GM21717 (cell line): ENCODE measurements at regions not wholly inside any gene's neighbourhood (a gene's known extent, or its start where the extent isn't known, plus 50 kb on each side); places are given as distances from the start of the nearest gene placed in this dataset.
"Not testable (repeated sequence)": the region's sequence is repeated elsewhere in the genome, so short reads cannot be mapped to it uniquely, and the experiment has no call there.

Experiments
- ATAC-seq: cut with Tn5 transposase; IDR thresholded peaks from one replicate; pipeline ENCODE4 v1.9.1; 2021; ENCODE audit warnings: mild to moderate bottlenecking, moderate library complexity; ENCODE audit not compliant: unreplicated experiment

GRCh38 chr17:77085926-77086432 lies 54.8 kb upstream of the SEC14L1 start:
- ATAC-seq = no peak

- no peak for ATAC-seq
Observed at GRCh38 chr17:77086433-77087010, 54.2 kb upstream of the SEC14L1 start.

GRCh38 chr17:77087650-77088454 lies 52.9 kb upstream of the SEC14L1 start:
- no peak for ATAC-seq

GRCh38 chr17:77088455-77089123 lies 52.2 kb upstream of the SEC14L1 start:
- ATAC-seq = peak; percentile 75

GRCh38 chr17:77089124-77089490 lies 51.7 kb upstream of the SEC14L1 start:
- no peak for ATAC-seq

GRCh38 chr17:77089949-77090348 lies 50.8 kb upstream of the SEC14L1 start:
- not testable (repeated sequence) for ATAC-seq

GRCh38 chr17:77090476-77090875 lies 50.3 kb upstream of the SEC14L1 start:
- no peak for ATAC-seq
